ENCODE measurements at regions not wholly inside any gene's neighbourhood (a gene's known extent, or its start where the extent isn't known, plus 50 kb on each side); places are given as distances from the start of the nearest gene placed in this dataset.

DNA sequence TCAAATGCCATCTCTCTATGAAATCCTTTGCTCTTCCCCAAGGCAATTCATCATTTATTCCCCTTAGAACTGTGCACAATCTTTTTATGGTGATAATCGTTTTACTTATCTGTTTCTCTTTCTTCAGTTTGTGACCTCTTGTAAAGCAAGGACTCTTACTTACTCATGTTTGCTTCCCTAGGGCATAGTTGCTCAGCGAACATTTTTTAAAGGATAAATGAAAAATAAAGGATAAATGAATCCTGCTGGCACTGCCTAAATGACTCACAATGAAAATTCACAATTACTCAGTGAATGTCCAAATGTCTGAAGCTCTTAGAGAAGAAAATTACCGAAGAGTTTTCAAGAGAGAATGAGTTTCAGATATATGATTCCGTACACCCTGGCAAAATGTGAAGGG lies 671.7 kb downstream of the CDH11 start:
- H3K4me1 ChIP-seq: peaks cover 11% of the 10 kb centered on the region
- H3K4me3 ChIP-seq (ENCODE audit: low read depth, low read length): no peak overlapping the region
- no peaks in the 10 kb centered on the region for H3K27me3 ChIP-seq
- no peak for TF ChIP-seq CTCF (IDR thresholded peaks at IDR 0.05; ENCODE audit: low read depth, low read length)
- no peaks in the 10 kb centered on the region for H3K36me3 ChIP-seq
- DNase-seq: no peak
- H3K9me3 ChIP-seq: no peaks in the 10 kb centered on the region

DNA sequence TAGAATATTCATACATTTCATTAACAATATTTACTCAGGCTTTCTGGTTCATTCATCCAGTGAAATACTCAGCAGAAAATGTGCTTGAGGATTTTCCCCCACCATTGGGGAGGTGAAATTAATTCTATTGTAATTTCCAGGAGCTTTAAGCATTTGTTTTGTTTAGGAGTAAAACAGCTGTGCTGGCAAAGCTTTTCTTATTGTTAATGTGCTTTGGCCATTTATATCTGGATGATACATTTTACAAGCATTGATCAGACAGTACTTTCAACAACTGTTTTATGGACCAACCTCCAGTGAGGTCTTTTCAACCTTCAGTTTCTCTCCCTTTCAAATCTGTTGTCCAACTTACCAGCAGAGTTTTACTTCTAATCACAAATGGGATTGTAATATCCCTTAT lies 672.4 kb downstream of the CDH11 start:
- H3K27me3 ChIP-seq: no peaks in the 10 kb centered on the region
- H3K36me3 ChIP-seq: no peaks in the 10 kb centered on the region
- no peaks in the 10 kb centered on the region for H3K9me3 ChIP-seq
- peaks cover 9% of the 10 kb centered on the region; the same call in 1 of the 2 replicates for H3K4me1 ChIP-seq
- no peak for DNase-seq
- H3K4me3 ChIP-seq (ENCODE audit: low read depth, low read length): no peak overlapping the region
- no peak for TF ChIP-seq CTCF (IDR thresholded peaks at IDR 0.05; ENCODE audit: low read depth, low read length)

- Histone ChIP-seq H3K9me3 (no peaks in the 10 kb centered on the region), H3K36me3 (no peaks in the 10 kb centered on the region), H3K27me3 (no peaks in the 10 kb centered on the region), H3K4me3 (ENCODE audit: low read depth, low read length) (no peak overlapping the region), H3K4me1 (peaks cover 11% of the 10 kb centered on the region; the same call in 1 of the 2 replicates)
- no peak for TF ChIP-seq CTCF (IDR thresholded peaks at IDR 0.05; ENCODE audit: low read depth, low read length)
- DNase-seq: no peak
These were observed 676.2 kb downstream of the CDH11 start for GRCh38 chr16:64445649-64446048.

- Histone ChIP-seq H3K4me1 (peaks cover 14% of the 10 kb centered on the region), H3K27me3 (no peaks in the 10 kb centered on the region), H3K36me3 (no peaks in the 10 kb centered on the region; the same call in 1 of the 2 replicates), H3K4me3 (ENCODE audit: low read depth, low read length) (no peak overlapping the region), H3K9me3 (no peaks in the 10 kb centered on the region)
- no peak for TF ChIP-seq CTCF (IDR thresholded peaks at IDR 0.05; ENCODE audit: low read depth, low read length)
- no peak for DNase-seq
These were observed 676.6 kb downstream of the CDH11 start for GRCh38 chr16:64445245-64445644.

GRCh38 chr16:64440421-64440831 lies 681.4 kb downstream of the CDH11 start:
- H3K9me3 ChIP-seq: no peaks in the 10 kb centered on the region
- H3K36me3 ChIP-seq: no peaks in the 10 kb centered on the region; the same call in 1 of the 2 replicates
- H3K4me3 ChIP-seq (ENCODE audit: low read depth, low read length): no peak overlapping the region
- DNase-seq: no peak
- H3K4me1 ChIP-seq: peaks cover 34% of the 10 kb centered on the region
- TF ChIP-seq CTCF (IDR thresholded peaks at IDR 0.05; ENCODE audit: low read depth, low read length): no peak
- no peaks in the 10 kb centered on the region for H3K27me3 ChIP-seq

GRCh38 chr16:64440005-64440404 lies 681.9 kb downstream of the CDH11 start:
- no peaks in the 10 kb centered on the region for H3K9me3 ChIP-seq
- H3K4me3 ChIP-seq (ENCODE audit: low read depth, low read length): no peak overlapping the region
- no peaks in the 10 kb centered on the region; the same call in 1 of the 2 replicates for H3K36me3 ChIP-seq
- no peaks in the 10 kb centered on the region for H3K27me3 ChIP-seq
- H3K4me1 ChIP-seq: peaks cover 36% of the 10 kb centered on the region
- DNase-seq: no peak
- no peak for TF ChIP-seq CTCF (IDR thresholded peaks at IDR 0.05; ENCODE audit: low read depth, low read length)
